ENCODE measurements at regions not wholly inside any gene's neighbourhood (a gene's known extent, or its start where the extent isn't known, plus 50 kb on each side); places are given as distances from the start of the nearest gene placed in this dataset.
"Not testable (repeated sequence)": the region's sequence is repeated elsewhere in the genome, so short reads cannot be mapped to it uniquely, and the experiment has no call there.

- DNase-seq: not testable (repeated sequence)
These were observed 255.9 kb downstream of the TINAG start for GRCh38 chr6:54564188-54564587.

- DNase-seq: no peak
These were observed 266.4 kb downstream of the TINAG start for GRCh38 chr6:54574671-54575070.

GRCh38 chr6:54578261-54578660 lies 268.3 kb upstream of the FAM83B start:
- DNase-seq: no peak

GRCh38 chr6:54579011-54579410 lies 267.6 kb upstream of the FAM83B start:
- no peak for DNase-seq

- peak; percentile 48 for DNase-seq
These were observed 260.3 kb upstream of the FAM83B start for GRCh38 chr6:54586251-54586650.

GRCh38 chr6:54587277-54587676 lies 259.3 kb upstream of the FAM83B start:
- DNase-seq: no peak

GRCh38 chr6:54588176-54588575 lies 258.4 kb upstream of the FAM83B start:
- no peak for DNase-seq

GRCh38 chr6:54595844-54596243 lies 250.7 kb upstream of the FAM83B start:
- no peak for DNase-seq

GRCh38 chr6:54598787-54599313 lies 247.7 kb upstream of the FAM83B start:
- no peak for DNase-seq

- peak; percentile 78 for DNase-seq
These were observed 244.8 kb upstream of the FAM83B start for GRCh38 chr6:54601600-54602300.

- DNase-seq: no peak
These were observed 244.0 kb upstream of the FAM83B start for GRCh38 chr6:54602591-54602990.

GRCh38 chr6:54609981-54610380 lies 236.6 kb upstream of the FAM83B start:
- no peak for DNase-seq

GRCh38 chr6:54613596-54613995 lies 233.0 kb upstream of the FAM83B start:
- no peak for DNase-seq

GRCh38 chr6:54614499-54615195 lies 231.9 kb upstream of the FAM83B start:
- no peak for DNase-seq

- DNase-seq: peak; percentile 28
These were observed 228.8 kb upstream of the FAM83B start for GRCh38 chr6:54617730-54618129.

- no peak for DNase-seq
These were observed 228.0 kb upstream of the FAM83B start for GRCh38 chr6:54618572-54618971.

- DNase-seq: no peak
These were observed 227.5 kb upstream of the FAM83B start for GRCh38 chr6:54619102-54619501.

GRCh38 chr6:54621285-54621684 lies 225.3 kb upstream of the FAM83B start:
- DNase-seq: no peak

GRCh38 chr6:54624216-54624615 lies 222.4 kb upstream of the FAM83B start:
- DNase-seq: no peak

- no peak for DNase-seq
These were observed 221.8 kb upstream of the FAM83B start for GRCh38 chr6:54624779-54625178.

- no peak for DNase-seq
These were observed 217.4 kb upstream of the FAM83B start for GRCh38 chr6:54629131-54629530.

GRCh38 chr6:54632984-54633565 lies 213.5 kb upstream of the FAM83B start:
- DNase-seq: no peak

- no peak for DNase-seq
These were observed 213.0 kb upstream of the FAM83B start for GRCh38 chr6:54633601-54634000.
